ENCODE measurements at regions not wholly inside any gene's neighbourhood (a gene's known extent, or its start where the extent isn't known, plus 50 kb on each side); places are given as distances from the start of the nearest gene placed in this dataset.

DNA sequence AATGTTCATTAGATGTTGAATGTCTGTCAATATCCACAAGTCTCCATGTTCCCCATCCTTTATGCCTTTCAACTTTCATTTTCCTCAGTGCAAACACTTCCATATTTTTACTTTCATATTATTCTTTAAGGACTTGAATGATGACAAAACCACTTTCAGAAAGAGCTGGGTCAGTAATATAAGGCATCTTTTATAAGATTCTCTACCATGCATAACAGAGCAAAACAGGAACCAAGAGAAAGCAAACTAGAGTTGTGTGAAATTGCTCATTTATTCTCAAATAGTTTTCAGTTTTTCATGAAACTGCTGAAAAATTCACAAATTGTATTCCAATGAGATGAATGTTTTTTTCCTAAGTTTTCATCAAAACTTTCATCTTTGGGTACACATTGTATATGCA, 1247.6 kb downstream of the PCDH17 start:
- DNase-seq (ENCODE audit: low read depth in 1 of 2, low spot score in 1 of 2): no peak
- no peak overlapping the region for H3K4me3 ChIP-seq (replicated peaks; ENCODE audit: insufficient read depth, low read length)
- H3K27ac ChIP-seq (replicated peaks): no peak overlapping the region
- TF ChIP-seq, protein P1, sequence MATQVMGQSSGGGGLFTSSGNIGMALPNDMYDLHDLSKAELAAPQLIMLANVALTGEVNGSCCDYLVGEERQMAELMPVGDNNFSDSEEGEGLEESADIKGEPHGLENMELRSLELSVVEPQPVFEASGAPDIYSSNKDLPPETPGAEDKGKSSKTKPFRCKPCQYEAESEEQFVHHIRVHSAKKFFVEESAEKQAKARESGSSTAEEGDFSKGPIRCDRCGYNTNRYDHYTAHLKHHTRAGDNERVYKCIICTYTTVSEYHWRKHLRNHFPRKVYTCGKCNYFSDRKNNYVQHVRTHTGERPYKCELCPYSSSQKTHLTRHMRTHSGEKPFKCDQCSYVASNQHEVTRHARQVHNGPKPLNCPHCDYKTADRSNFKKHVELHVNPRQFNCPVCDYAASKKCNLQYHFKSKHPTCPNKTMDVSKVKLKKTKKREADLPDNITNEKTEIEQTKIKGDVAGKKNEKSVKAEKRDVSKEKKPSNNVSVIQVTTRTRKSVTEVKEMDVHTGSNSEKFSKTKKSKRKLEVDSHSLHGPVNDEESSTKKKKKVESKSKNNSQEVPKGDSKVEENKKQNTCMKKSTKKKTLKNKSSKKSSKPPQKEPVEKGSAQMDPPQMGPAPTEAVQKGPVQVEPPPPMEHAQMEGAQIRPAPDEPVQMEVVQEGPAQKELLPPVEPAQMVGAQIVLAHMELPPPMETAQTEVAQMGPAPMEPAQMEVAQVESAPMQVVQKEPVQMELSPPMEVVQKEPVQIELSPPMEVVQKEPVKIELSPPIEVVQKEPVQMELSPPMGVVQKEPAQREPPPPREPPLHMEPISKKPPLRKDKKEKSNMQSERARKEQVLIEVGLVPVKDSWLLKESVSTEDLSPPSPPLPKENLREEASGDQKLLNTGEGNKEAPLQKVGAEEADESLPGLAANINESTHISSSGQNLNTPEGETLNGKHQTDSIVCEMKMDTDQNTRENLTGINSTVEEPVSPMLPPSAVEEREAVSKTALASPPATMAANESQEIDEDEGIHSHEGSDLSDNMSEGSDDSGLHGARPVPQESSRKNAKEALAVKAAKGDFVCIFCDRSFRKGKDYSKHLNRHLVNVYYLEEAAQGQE (IDR thresholded peaks at IDR 0.05; ENCODE audit: insufficient replicate concordance, low read depth): no peak
- TF ChIP-seq, protein P2, sequence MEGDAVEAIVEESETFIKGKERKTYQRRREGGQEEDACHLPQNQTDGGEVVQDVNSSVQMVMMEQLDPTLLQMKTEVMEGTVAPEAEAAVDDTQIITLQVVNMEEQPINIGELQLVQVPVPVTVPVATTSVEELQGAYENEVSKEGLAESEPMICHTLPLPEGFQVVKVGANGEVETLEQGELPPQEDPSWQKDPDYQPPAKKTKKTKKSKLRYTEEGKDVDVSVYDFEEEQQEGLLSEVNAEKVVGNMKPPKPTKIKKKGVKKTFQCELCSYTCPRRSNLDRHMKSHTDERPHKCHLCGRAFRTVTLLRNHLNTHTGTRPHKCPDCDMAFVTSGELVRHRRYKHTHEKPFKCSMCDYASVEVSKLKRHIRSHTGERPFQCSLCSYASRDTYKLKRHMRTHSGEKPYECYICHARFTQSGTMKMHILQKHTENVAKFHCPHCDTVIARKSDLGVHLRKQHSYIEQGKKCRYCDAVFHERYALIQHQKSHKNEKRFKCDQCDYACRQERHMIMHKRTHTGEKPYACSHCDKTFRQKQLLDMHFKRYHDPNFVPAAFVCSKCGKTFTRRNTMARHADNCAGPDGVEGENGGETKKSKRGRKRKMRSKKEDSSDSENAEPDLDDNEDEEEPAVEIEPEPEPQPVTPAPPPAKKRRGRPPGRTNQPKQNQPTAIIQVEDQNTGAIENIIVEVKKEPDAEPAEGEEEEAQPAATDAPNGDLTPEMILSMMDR (IDR thresholded peaks at IDR 0.05; ENCODE audit: insufficient read depth, low read length): no peak
- TF ChIP-seq GABPA (IDR thresholded peaks at IDR 0.05; ENCODE audit: low read depth) (no peak), SPI1 (IDR thresholded peaks at IDR 0.05; ENCODE audit: borderline replicate concordance, low read depth) (no peak), POLR2AphosphoS5 (IDR thresholded peaks at IDR 0.05; ENCODE audit: low read depth) (no peak)
- peaks cover 3% of the 10 kb centered on the region for H3K27me3 ChIP-seq (ENCODE audit: insufficient read depth, poor library complexity, severe bottlenecking)

DNA sequence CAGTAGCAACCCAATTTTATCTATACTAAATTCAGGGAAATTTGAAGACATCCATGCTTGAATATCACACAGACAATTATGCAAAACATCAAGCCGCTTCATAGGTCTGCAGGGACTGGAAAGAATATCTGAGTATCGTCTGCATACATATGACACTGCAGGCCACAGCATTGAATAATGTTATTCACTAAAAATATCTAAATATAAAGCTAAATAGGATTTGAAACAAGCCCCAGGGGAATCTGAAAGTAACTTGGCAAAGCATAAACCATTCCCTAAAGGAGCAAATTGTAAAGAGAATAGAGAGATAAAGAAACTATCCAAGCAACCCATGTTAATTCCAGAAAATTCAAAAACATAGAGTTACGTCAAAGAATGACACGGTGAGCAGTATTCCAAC, 1251.0 kb downstream of the PCDH17 start:
- H3K27ac ChIP-seq (replicated peaks): no peak overlapping the region
- DNase-seq (ENCODE audit: low read depth in 1 of 2, low spot score in 1 of 2): no peak
- TF ChIP-seq, protein P1 (IDR thresholded peaks at IDR 0.05; ENCODE audit: insufficient replicate concordance, low read depth): no peak
- TF ChIP-seq, protein P2 (IDR thresholded peaks at IDR 0.05; ENCODE audit: insufficient read depth, low read length): no peak
- TF ChIP-seq POLR2AphosphoS5 (IDR thresholded peaks at IDR 0.05; ENCODE audit: low read depth) (no peak), GABPA (IDR thresholded peaks at IDR 0.05; ENCODE audit: low read depth) (no peak), SPI1 (IDR thresholded peaks at IDR 0.05; ENCODE audit: borderline replicate concordance, low read depth) (no peak)
- H3K4me3 ChIP-seq (replicated peaks; ENCODE audit: insufficient read depth, low read length): no peak overlapping the region
- H3K27me3 ChIP-seq (ENCODE audit: insufficient read depth, poor library complexity, severe bottlenecking): peaks cover 3% of the 10 kb centered on the region

DNA sequence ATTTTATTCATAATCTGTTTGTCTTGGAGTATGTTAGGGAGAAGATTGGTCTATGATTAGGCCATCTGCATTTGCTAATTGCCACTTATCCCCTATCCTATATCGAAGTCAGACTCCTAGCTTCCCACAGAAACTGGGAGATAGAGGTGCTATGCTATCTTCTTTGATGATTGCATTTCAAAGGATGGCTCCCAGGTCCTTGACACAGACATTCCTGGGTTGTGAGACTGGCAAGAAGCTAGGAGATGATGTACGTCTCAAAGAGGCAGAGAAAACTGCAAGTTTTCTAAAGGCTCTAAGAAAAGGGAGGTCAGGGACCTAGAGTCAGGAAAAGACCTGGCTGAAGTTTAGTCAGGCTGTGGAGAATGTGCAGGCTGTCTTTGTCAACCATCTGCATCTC, 1251.9 kb downstream of the PCDH17 start:
- peaks cover 3% of the 10 kb centered on the region for H3K27me3 ChIP-seq (ENCODE audit: insufficient read depth, poor library complexity, severe bottlenecking)
- DNase-seq (ENCODE audit: low read depth in 1 of 2, low spot score in 1 of 2): no peak
- H3K27ac ChIP-seq (replicated peaks): no peak overlapping the region
- TF ChIP-seq, protein P1 (IDR thresholded peaks at IDR 0.05; ENCODE audit: insufficient replicate concordance, low read depth): no peak
- TF ChIP-seq POLR2AphosphoS5 (IDR thresholded peaks at IDR 0.05; ENCODE audit: low read depth) (no peak), GABPA (IDR thresholded peaks at IDR 0.05; ENCODE audit: low read depth) (no peak), SPI1 (IDR thresholded peaks at IDR 0.05; ENCODE audit: borderline replicate concordance, low read depth) (no peak)
- TF ChIP-seq, protein P2 (IDR thresholded peaks at IDR 0.05; ENCODE audit: insufficient read depth, low read length): no peak
- no peak overlapping the region for H3K4me3 ChIP-seq (replicated peaks; ENCODE audit: insufficient read depth, low read length)

Data from HL-60 (cell line).